Hepatocyte (in vitro differentiated cells): ENCODE measurements at regions not wholly inside any gene's neighbourhood (a gene's known extent, or its start where the extent isn't known, plus 50 kb on each side); places are given as distances from the start of the nearest gene placed in this dataset.

ENCODE experiments used
- DNase-seq: peaks from one replicate; pipeline ENCODE4 v3.0.0-alpha.2; 2016; ENCODE audit warnings: low spot score
- H2AFZ ChIP-seq: fragments of 200-600 bp; sonication (generic); 2 replicates; pipeline ENCODE4 v1.6.0; 2016; ENCODE audit warnings: antibody characterized with exemption, mild to moderate bottlenecking
- H3K27ac ChIP-seq: fragments of 200-600 bp; sonication (generic); 2 replicates; pipeline ENCODE4 v1.5.1; 2016; ENCODE audit warnings: mild to moderate bottlenecking
- H3K27me3 ChIP-seq: fragments of 200-600 bp; sonication (generic); 2 replicates; pipeline ENCODE4 v1.6.1; 2016
- H3K36me3 ChIP-seq: fragments of 200-600 bp; sonication (generic); replicated peaks from 2 replicates; pipeline ENCODE4 v1.5.1; 2016; ENCODE audit warnings: low read depth; ENCODE audit not compliant: insufficient read depth
- H3K4me1 ChIP-seq: fragments of 200-600 bp; sonication (generic); 2 replicates; pipeline ENCODE4 v1.5.1; 2016; ENCODE audit warnings: mild to moderate bottlenecking, moderate library complexity; ENCODE audit not compliant: insufficient read depth
- H3K4me2 ChIP-seq: fragments of 200-600 bp; sonication (generic); 2 replicates; pipeline ENCODE4 v1.6.0; 2016
- H3K4me3 ChIP-seq: fragments of 200-600 bp; sonication (generic); 2 replicates; pipeline ENCODE4 v1.5.1; 2016; ENCODE audit warnings: mild to moderate bottlenecking
- H3K79me2 ChIP-seq: fragments of 200-600 bp; sonication (generic); 2 replicates; pipeline ENCODE4 v1.6.0; 2017; ENCODE audit warnings: mild to moderate bottlenecking
- H3K9me2 ChIP-seq: fragments of 200-600 bp; sonication (generic); replicated peaks from 2 replicates; pipeline ENCODE4 v1.6.0; 2017; ENCODE audit warnings: mild to moderate bottlenecking; ENCODE audit not compliant: insufficient read depth
- H3K9me3 ChIP-seq: fragments of 200-600 bp; sonication (generic); 2 replicates; pipeline ENCODE4 v1.5.1; 2016; ENCODE audit warnings: low read depth, mild to moderate bottlenecking
- H4K20me1 ChIP-seq: fragments of 200-600 bp; sonication (generic); 2 replicates; pipeline ENCODE4 v1.6.0; 2016; ENCODE audit warnings: mild to moderate bottlenecking; ENCODE audit not compliant: insufficient read depth, poor library complexity, severe bottlenecking
- EZH2 ChIP-seq: fragments of 200-600 bp; sonication (generic); IDR thresholded peaks from 2 replicates; pipeline ENCODE4 v1.6.1; 2016; ENCODE audit warnings: antibody characterized with exemption, mild to moderate bottlenecking, borderline replicate concordance
- EZH2phosphoT487 ChIP-seq: fragments of 200-600 bp; sonication (generic); IDR thresholded peaks from one replicate; pipeline ENCODE4 v1.6.1; 2018; ENCODE audit warnings: antibody characterized with exemption, mild to moderate bottlenecking, low read depth, moderate library complexity; ENCODE audit not compliant: unreplicated experiment, severe bottlenecking
- WGBS: methylation state at CpG from one replicate; pipeline ENCODE4 v1.1.6; 2016; ENCODE audit warnings: low lambda C conversion rate; ENCODE audit errors: missing lambda C conversion rate; 5-methylcytosine and 5-hydroxymethylcytosine counted together
- TF ChIP-seq, protein P1 (sequence below): fragments of 200-600 bp; sonication (generic); IDR thresholded peaks from 2 replicates; pipeline ENCODE4 v1.5.1; 2016; ENCODE audit warnings: antibody characterized with exemption, mild to moderate bottlenecking; ENCODE audit not compliant: poor library complexity

GRCh38 chr3:144775551-144775950 is 803.9 kb downstream of the DIPK2A start:
- no peaks in the 10 kb centered on the region for H3K9me2 ChIP-seq
- no peak overlapping the region for H2AFZ ChIP-seq
- H3K4me1 ChIP-seq, result no peaks in the 10 kb centered on the region
- H4K20me1 ChIP-seq, result no peaks in the 10 kb centered on the region
- H3K36me3 ChIP-seq, result no peaks in the 10 kb centered on the region
- H3K79me2 ChIP-seq, result no peaks in the 10 kb centered on the region
- DNase-seq, result no peak
- no peak overlapping the region for H3K4me2 ChIP-seq
- no peak overlapping the region for H3K27ac ChIP-seq
- no peak overlapping the region for H3K4me3 ChIP-seq
- H3K27me3 ChIP-seq, result no peaks in the 10 kb centered on the region
- TF ChIP-seq EZH2phosphoT487, result no peak
- TF ChIP-seq EZH2, result no peak
- TF ChIP-seq, protein P1, sequence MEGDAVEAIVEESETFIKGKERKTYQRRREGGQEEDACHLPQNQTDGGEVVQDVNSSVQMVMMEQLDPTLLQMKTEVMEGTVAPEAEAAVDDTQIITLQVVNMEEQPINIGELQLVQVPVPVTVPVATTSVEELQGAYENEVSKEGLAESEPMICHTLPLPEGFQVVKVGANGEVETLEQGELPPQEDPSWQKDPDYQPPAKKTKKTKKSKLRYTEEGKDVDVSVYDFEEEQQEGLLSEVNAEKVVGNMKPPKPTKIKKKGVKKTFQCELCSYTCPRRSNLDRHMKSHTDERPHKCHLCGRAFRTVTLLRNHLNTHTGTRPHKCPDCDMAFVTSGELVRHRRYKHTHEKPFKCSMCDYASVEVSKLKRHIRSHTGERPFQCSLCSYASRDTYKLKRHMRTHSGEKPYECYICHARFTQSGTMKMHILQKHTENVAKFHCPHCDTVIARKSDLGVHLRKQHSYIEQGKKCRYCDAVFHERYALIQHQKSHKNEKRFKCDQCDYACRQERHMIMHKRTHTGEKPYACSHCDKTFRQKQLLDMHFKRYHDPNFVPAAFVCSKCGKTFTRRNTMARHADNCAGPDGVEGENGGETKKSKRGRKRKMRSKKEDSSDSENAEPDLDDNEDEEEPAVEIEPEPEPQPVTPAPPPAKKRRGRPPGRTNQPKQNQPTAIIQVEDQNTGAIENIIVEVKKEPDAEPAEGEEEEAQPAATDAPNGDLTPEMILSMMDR, result no peak
- no peaks in the 10 kb centered on the region for H3K9me3 ChIP-seq

GRCh38 chr3:144777906-144778305 is 806.3 kb downstream of the DIPK2A start:
- WGBS, result 48% methylated on average over 2 of the region's 2 CpGs
- no peak for DNase-seq
- no peaks in the 10 kb centered on the region for H3K27me3 ChIP-seq
- H3K4me2 ChIP-seq, result no peak overlapping the region
- H3K27ac ChIP-seq, result no peak overlapping the region
- no peaks in the 10 kb centered on the region for H4K20me1 ChIP-seq
- no peaks in the 10 kb centered on the region for H3K36me3 ChIP-seq
- H3K4me1 ChIP-seq, result no peaks in the 10 kb centered on the region
- no peak overlapping the region for H2AFZ ChIP-seq
- TF ChIP-seq, protein P1, result no peak
- TF ChIP-seq EZH2phosphoT487 (no peak), EZH2 (no peak)
- no peaks in the 10 kb centered on the region for H3K9me2 ChIP-seq
- no peaks in the 10 kb centered on the region for H3K9me3 ChIP-seq
- no peak overlapping the region for H3K4me3 ChIP-seq
- H3K79me2 ChIP-seq, result no peaks in the 10 kb centered on the region

DNA sequence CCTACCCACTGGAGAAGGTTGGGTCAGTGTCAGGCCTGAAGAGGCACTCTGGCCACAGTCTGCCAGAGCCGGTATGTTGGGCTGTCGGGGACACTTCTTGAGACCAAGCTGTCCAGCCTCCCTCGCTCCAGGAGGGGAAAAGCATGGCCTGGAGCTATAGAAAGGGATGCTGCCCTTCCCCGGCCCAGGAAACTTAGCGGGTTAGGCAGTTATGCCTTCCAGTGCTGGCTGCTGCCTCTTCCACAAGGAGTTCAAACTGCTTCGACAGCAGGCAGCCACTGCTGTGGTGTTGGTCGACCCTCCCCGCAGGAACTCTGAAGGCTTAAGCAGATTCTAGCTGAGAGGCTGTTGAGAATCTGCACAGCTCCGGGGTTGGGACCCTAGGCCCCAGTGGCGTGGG is 819.4 kb downstream of the DIPK2A start:
- no peak for TF ChIP-seq EZH2phosphoT487
- no peak for TF ChIP-seq EZH2
- TF ChIP-seq, protein P1, result no peak
- no peaks in the 10 kb centered on the region for H3K27me3 ChIP-seq
- H2AFZ ChIP-seq, result no peak overlapping the region
- H3K4me2 ChIP-seq, result no peak overlapping the region
- H3K4me1 ChIP-seq, result no peaks in the 10 kb centered on the region
- no peaks in the 10 kb centered on the region for H4K20me1 ChIP-seq
- H3K36me3 ChIP-seq, result no peaks in the 10 kb centered on the region
- H3K9me2 ChIP-seq, result no peaks in the 10 kb centered on the region
- 90% methylated on average over 10 of the region's 10 CpGs for WGBS
- H3K79me2 ChIP-seq, result no peaks in the 10 kb centered on the region
- peaks cover 5% of the 10 kb centered on the region for H3K9me3 ChIP-seq
- no peak overlapping the region for H3K27ac ChIP-seq
- no peak for DNase-seq
- H3K4me3 ChIP-seq, result no peak overlapping the region

DNA sequence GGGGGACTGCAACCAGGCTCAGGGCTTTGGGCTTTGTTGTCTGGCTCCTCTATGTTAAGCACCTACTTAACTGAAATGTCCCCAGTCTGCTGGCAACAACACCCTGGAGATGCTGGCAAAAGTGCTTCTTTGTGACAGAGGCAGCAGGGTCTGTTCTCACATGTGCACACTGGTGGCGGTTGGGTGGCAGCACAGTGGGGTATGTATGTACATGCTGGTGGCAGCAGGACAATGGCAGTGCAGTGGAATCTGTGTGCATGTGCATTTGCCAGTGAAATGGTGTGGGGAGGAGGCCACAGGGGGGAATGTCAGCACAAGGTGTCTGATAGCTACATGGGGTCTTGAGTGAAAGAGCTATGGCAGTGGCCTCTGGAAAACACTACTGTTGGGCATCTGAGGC is 830.3 kb downstream of the DIPK2A start:
- WGBS, result 95% methylated on average over 1 of the region's 1 CpG
- no peaks in the 10 kb centered on the region for H3K79me2 ChIP-seq
- H3K9me3 ChIP-seq, result no peaks in the 10 kb centered on the region
- no peak overlapping the region for H3K27ac ChIP-seq
- H3K27me3 ChIP-seq, result no peaks in the 10 kb centered on the region
- no peaks in the 10 kb centered on the region for H3K4me1 ChIP-seq
- no peaks in the 10 kb centered on the region for H3K36me3 ChIP-seq
- H2AFZ ChIP-seq, result no peak overlapping the region
- no peaks in the 10 kb centered on the region for H3K9me2 ChIP-seq
- no peak for TF ChIP-seq EZH2phosphoT487
- TF ChIP-seq, protein P1, result no peak
- no peak for TF ChIP-seq EZH2
- no peak overlapping the region for H3K4me2 ChIP-seq
- no peak for DNase-seq
- H4K20me1 ChIP-seq, result no peaks in the 10 kb centered on the region
- H3K4me3 ChIP-seq, result no peak overlapping the region
